HEK293 (cell line): ENCODE measurements at regions not wholly inside any gene's neighbourhood (a gene's known extent, or its start where the extent isn't known, plus 50 kb on each side); places are given as distances from the start of the nearest gene placed in this dataset.
"Not testable (repeated sequence)": the region's sequence is repeated elsewhere in the genome, so short reads cannot be mapped to it uniquely, and the experiment has no call there.

Source experiments
- KLF9 ChIP-seq: fragments of 450-650 bp; formaldehyde crosslinking; IDR thresholded peaks from 2 replicates; pipeline ENCODE4 v1.5.1; 2016; ENCODE audit warnings: missing biosample characterization, missing genetic modification characterization, low read depth
- ZNF138 ChIP-seq: fragments of 450-650 bp; formaldehyde crosslinking; IDR thresholded peaks from 2 replicates; pipeline ENCODE4 v1.5.1; 2016; ENCODE audit warnings: missing biosample characterization, missing genetic modification characterization, borderline replicate concordance
- ZNF24 ChIP-seq: fragments of 450-650 bp; formaldehyde crosslinking; IDR thresholded peaks from 2 replicates; pipeline ENCODE4 v1.5.1; 2016; ENCODE audit warnings: missing biosample characterization, missing genetic modification characterization
- ZNF660 ChIP-seq: fragments of 450-650 bp; IDR thresholded peaks from 2 replicates; pipeline ENCODE4 v1.5.1; 2018; ENCODE audit warnings: missing biosample characterization, mild to moderate bottlenecking, missing genetic modification characterization
- ZNF707 ChIP-seq: fragments of 450-650 bp; formaldehyde crosslinking; IDR thresholded peaks from 2 replicates; pipeline ENCODE4 v1.5.1; 2016; ENCODE audit warnings: missing biosample characterization, missing genetic modification characterization
- TF ChIP-seq, protein P1 (sequence below): fragments of 450-650 bp; formaldehyde crosslinking; IDR thresholded peaks from 2 replicates; pipeline ENCODE4 v1.5.1; 2016; ENCODE audit warnings: missing biosample characterization, missing genetic modification characterization
- TF ChIP-seq, protein P2 (sequence below): fragments of 450-650 bp; formaldehyde crosslinking; IDR thresholded peaks from 2 replicates; pipeline ENCODE4 v1.5.1; 2016; ENCODE audit warnings: missing biosample characterization, missing genetic modification characterization
- TF ChIP-seq, protein P3 (sequence below): fragments of 450-650 bp; formaldehyde crosslinking; IDR thresholded peaks from 2 replicates; pipeline ENCODE4 v1.5.1; 2016; ENCODE audit warnings: missing biosample characterization, missing genetic modification characterization
- TF ChIP-seq, protein P4 (sequence below): sonication (generic); formaldehyde crosslinking; IDR thresholded peaks from 2 replicates; pipeline ENCODE4 v1.8.1; 2022; ENCODE audit warnings: mild to moderate bottlenecking, moderate library complexity, missing genetic modification reagents
- TF ChIP-seq, protein P5 (sequence below): fragments of 450-650 bp; formaldehyde crosslinking; IDR thresholded peaks from 2 replicates; pipeline ENCODE4 v1.5.1; 2016; ENCODE audit warnings: missing biosample characterization, missing genetic modification characterization

DNA sequence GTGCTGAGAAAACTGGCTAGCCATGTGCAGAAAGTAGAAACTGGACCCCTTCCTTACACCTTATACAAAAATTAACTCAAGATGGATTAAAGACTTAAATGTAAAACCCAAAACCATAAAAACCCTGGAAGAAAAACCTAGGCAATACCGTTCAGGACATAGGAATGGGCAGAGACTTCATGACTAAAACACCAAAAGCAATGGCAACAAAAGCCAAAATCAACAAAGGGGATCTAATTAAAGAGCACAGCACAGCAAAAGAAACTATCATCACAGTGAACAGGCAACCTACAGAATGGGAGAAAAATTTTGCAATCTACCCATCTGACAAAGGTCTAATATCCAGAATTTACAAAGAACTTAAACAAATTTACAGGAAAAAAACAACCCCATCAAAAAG is 575.2 kb upstream of the ADAMTS5 start:
- TF ChIP-seq, protein P1, sequence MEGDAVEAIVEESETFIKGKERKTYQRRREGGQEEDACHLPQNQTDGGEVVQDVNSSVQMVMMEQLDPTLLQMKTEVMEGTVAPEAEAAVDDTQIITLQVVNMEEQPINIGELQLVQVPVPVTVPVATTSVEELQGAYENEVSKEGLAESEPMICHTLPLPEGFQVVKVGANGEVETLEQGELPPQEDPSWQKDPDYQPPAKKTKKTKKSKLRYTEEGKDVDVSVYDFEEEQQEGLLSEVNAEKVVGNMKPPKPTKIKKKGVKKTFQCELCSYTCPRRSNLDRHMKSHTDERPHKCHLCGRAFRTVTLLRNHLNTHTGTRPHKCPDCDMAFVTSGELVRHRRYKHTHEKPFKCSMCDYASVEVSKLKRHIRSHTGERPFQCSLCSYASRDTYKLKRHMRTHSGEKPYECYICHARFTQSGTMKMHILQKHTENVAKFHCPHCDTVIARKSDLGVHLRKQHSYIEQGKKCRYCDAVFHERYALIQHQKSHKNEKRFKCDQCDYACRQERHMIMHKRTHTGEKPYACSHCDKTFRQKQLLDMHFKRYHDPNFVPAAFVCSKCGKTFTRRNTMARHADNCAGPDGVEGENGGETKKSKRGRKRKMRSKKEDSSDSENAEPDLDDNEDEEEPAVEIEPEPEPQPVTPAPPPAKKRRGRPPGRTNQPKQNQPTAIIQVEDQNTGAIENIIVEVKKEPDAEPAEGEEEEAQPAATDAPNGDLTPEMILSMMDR (tag by site-specific recombination): not testable (repeated sequence)
- TF ChIP-seq ZNF24, ZNF138, ZNF707, KLF9, ZNF660 (tag by site-specific recombination): not testable (repeated sequence)
- TF ChIP-seq, protein P2, sequence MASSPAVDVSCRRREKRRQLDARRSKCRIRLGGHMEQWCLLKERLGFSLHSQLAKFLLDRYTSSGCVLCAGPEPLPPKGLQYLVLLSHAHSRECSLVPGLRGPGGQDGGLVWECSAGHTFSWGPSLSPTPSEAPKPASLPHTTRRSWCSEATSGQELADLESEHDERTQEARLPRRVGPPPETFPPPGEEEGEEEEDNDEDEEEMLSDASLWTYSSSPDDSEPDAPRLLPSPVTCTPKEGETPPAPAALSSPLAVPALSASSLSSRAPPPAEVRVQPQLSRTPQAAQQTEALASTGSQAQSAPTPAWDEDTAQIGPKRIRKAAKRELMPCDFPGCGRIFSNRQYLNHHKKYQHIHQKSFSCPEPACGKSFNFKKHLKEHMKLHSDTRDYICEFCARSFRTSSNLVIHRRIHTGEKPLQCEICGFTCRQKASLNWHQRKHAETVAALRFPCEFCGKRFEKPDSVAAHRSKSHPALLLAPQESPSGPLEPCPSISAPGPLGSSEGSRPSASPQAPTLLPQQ (tag by site-specific recombination): not testable (repeated sequence)
- TF ChIP-seq, protein P3, sequence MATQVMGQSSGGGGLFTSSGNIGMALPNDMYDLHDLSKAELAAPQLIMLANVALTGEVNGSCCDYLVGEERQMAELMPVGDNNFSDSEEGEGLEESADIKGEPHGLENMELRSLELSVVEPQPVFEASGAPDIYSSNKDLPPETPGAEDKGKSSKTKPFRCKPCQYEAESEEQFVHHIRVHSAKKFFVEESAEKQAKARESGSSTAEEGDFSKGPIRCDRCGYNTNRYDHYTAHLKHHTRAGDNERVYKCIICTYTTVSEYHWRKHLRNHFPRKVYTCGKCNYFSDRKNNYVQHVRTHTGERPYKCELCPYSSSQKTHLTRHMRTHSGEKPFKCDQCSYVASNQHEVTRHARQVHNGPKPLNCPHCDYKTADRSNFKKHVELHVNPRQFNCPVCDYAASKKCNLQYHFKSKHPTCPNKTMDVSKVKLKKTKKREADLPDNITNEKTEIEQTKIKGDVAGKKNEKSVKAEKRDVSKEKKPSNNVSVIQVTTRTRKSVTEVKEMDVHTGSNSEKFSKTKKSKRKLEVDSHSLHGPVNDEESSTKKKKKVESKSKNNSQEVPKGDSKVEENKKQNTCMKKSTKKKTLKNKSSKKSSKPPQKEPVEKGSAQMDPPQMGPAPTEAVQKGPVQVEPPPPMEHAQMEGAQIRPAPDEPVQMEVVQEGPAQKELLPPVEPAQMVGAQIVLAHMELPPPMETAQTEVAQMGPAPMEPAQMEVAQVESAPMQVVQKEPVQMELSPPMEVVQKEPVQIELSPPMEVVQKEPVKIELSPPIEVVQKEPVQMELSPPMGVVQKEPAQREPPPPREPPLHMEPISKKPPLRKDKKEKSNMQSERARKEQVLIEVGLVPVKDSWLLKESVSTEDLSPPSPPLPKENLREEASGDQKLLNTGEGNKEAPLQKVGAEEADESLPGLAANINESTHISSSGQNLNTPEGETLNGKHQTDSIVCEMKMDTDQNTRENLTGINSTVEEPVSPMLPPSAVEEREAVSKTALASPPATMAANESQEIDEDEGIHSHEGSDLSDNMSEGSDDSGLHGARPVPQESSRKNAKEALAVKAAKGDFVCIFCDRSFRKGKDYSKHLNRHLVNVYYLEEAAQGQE (tag by site-specific recombination): not testable (repeated sequence)
- TF ChIP-seq, protein P4, sequence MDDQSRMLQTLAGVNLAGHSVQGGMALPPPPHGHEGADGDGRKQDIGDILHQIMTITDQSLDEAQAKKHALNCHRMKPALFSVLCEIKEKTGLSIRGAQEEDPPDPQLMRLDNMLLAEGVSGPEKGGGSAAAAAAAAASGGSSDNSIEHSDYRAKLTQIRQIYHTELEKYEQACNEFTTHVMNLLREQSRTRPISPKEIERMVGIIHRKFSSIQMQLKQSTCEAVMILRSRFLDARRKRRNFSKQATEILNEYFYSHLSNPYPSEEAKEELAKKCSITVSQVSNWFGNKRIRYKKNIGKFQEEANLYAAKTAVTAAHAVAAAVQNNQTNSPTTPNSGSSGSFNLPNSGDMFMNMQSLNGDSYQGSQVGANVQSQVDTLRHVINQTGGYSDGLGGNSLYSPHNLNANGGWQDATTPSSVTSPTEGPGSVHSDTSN: not testable (repeated sequence)
- TF ChIP-seq, protein P5, sequence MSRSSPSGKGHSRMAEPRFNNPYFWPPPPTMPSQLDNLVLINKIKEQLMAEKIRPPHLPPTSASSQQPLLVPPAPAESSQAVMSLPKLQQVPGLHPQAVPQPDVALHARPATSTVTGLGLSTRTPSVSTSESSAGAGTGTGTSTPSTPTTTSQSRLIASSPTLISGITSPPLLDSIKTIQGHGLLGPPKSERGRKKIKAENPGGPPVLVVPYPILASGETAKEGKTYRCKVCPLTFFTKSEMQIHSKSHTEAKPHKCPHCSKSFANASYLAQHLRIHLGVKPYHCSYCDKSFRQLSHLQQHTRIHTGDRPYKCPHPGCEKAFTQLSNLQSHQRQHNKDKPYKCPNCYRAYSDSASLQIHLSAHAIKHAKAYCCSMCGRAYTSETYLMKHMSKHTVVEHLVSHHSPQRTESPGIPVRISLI (tag by site-specific recombination): not testable (repeated sequence)
